Choroid plexus epithelial cell (primary cell): ENCODE measurements at regions not wholly inside any gene's neighbourhood (a gene's known extent, or its start where the extent isn't known, plus 50 kb on each side); places are given as distances from the start of the nearest gene placed in this dataset.

Source experiments
- DNase-seq: peaks from one replicate; pipeline ENCODE4 v3.0.0-alpha.2; 2010; ENCODE audit warnings: low read depth
- H3K4me3 ChIP-seq: 2 replicates; pipeline ENCODE4 v1.5.1; 2011; ENCODE audit warnings: low read depth, mild to moderate bottlenecking, control low read depth, low read length, moderate library complexity
- TF ChIP-seq, protein P1 (sequence below): conservative IDR thresholded peaks from 2 replicates; pipeline ENCODE4 v1.5.1; 2011; ENCODE audit warnings: low read depth, mild to moderate bottlenecking, control low read depth, inconsistent platforms, low read length, moderate library complexity

DNA sequence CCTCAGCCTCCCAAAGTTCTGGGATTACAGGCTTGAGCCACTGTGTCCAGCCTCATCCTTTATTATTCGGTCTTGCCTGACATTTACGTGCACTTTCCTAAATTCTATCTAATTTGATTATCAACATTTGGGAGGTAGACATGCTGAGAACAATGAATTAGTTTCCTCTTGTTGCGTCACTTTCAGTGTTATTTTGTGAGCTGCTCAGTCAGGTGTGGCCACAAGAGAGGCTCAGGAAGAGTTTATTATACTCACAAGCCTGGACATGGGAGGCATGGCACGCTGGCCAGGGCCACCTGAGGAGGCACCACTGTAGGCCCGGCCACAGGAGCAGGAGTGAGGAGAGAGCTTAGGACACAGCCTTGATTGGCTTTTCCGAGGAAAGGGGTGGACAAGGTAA lies 59.7 kb upstream of the RBFOX2 start:
- no peak for DNase-seq
- TF ChIP-seq, protein P1, sequence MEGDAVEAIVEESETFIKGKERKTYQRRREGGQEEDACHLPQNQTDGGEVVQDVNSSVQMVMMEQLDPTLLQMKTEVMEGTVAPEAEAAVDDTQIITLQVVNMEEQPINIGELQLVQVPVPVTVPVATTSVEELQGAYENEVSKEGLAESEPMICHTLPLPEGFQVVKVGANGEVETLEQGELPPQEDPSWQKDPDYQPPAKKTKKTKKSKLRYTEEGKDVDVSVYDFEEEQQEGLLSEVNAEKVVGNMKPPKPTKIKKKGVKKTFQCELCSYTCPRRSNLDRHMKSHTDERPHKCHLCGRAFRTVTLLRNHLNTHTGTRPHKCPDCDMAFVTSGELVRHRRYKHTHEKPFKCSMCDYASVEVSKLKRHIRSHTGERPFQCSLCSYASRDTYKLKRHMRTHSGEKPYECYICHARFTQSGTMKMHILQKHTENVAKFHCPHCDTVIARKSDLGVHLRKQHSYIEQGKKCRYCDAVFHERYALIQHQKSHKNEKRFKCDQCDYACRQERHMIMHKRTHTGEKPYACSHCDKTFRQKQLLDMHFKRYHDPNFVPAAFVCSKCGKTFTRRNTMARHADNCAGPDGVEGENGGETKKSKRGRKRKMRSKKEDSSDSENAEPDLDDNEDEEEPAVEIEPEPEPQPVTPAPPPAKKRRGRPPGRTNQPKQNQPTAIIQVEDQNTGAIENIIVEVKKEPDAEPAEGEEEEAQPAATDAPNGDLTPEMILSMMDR: no peak
- no peak overlapping the region for H3K4me3 ChIP-seq

DNA sequence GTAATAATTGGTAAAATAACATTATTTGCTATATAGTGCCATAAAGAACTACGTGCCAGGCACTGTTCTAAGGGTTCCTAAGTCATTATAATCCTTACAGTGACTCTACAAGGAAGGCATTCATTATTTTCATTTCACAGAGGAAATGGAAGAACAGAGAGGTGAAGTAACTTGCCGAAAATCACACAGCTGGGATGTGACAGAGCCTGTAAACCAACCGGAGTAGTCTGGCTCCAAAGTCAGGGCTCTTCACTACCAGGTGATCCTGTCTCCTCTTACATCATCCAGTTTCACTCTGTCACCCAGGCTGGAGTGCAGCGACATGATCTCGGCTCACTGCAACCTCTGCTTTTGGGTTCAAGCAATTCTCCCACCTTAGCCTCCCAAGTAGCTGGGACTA lies 59.2 kb upstream of the RBFOX2 start:
- TF ChIP-seq, protein P1: no peak
- H3K4me3 ChIP-seq: no peak overlapping the region
- no peak for DNase-seq

DNA sequence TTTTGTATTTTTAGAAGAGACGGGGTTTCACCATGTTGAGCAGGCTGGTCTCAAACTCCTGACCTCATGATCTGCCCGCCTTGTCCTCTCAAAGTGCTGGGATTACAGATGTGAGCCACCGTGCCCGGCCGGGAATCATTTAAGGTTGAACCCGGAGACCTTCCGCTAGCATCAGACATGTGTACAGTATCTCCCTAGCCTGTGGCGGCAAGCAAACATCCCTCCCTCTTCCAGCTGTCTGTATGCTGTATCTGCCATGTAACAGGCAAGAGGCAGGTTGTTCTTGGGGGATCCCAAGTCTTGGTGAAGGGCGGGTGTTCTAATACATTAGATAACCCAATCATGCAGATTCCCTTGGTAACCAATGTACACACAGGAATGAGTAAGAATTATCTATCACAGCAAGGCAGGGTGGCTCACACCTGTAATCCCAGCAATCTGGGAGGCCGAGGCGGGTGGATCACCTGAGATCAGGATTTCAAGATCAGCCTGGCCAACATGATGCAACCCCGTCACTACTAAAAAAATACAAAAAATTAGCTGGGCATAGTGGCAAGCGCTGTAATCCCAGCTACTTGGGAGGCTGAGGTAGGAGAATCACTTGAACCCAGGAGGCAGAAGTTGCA lies 58.1 kb upstream of the RBFOX2 start:
- DNase-seq: no peak
- TF ChIP-seq, protein P1: no peak
- H3K4me3 ChIP-seq: no peak overlapping the region

DNA sequence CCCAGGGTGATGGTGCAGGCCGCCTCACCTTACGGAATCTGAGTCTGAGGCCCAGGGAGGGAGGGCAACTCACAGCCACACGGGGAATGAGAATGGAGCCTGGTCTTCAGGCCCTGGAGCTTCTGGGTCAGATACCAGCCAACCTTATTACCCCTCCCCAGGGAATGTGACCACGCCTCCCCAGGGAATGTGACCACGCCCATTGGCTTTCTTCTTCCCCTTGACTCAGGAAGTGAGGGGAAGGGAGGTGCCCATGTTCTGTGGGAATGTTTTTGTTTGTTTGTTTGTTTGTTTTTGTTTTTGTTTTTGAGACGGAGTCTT lies 57.5 kb upstream of the RBFOX2 start:
- TF ChIP-seq, protein P1: no peak

DNA sequence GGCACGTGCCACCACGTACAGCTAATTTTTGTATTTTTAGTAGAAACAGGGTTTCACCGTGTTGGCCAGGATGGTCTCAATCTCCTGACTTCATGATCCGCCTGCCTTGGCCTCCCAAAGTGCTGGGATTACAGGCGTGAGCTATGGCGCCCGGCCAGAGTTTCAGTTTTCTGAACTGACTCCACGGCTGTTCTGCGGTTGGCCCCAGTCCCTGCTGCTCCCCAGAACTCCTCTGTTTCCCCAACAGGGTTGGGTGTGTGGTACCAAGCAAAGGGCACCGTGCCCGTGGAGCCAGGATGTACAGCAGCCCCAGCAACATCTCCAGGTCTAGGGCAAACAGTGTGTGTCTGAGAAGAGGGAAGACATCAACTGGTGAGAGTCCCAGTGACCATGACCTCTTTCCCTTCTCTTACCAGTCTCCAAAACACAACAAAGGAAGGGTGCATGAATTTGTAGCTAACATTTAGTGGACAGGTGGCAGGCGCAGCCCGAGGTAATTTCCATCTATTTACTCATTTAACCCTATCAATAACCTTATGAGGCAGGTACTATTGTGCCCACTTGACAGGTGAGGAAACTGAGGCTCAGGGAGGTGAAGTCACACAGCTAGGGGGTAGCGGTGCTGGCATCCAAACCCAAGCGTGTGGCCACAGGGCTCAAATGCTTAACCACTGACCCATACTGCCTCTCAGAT lies 57.0 kb upstream of the RBFOX2 start:
- no peak for DNase-seq
- no peak overlapping the region for H3K4me3 ChIP-seq
- TF ChIP-seq, protein P1: no peak

More for the DNA sequence above, 57.5 kb upstream of the RBFOX2 start:
- DNase-seq: no peak
- H3K4me3 ChIP-seq: no peak overlapping the region

DNA sequence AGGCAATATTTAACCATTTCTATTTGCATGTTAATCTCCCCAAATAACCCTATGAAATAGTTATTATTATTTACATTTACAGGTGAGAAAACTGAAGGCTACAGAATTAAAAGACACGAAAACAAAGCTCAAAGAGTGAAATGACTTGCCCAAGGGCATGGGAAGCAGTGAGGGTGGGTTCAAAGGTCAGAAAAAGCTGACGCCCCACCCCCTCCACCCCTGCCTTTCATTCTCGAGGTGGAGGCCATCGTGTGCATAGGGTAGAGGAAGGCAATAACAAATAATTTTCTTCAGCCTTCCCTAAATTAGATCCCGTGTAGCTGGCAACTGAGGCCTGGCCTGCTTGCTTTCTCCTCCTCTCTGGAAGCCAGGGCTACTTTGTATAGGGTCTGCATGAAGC lies 56.1 kb upstream of the RBFOX2 start:
- DNase-seq: no peak
- TF ChIP-seq, protein P1: no peak
- H3K4me3 ChIP-seq: no peak overlapping the region

DNA sequence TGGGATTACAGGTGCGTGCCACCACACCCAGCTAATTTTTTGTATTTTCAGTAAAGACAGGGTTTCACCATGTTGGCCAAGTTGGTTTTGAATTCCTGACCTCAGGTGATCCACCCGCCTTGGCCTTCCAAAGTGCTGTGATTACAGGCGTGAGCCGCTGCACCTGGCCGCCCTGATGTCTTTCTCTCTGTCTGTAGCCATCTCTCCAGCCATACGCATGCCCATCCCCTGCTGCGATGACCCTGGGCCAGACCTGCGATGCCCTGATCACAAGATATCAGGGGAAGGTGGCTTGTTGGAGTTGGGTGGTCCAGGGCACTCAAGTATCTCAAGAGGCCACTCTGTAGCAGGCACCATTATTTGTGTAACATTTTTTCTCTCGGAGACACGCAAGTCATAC lies 54.4 kb upstream of the RBFOX2 start:
- DNase-seq: no peak
- TF ChIP-seq, protein P1: no peak
- H3K4me3 ChIP-seq: no peak overlapping the region
